H9 (cell line): ENCODE measurements at regions not wholly inside any gene's neighbourhood (a gene's known extent, or its start where the extent isn't known, plus 50 kb on each side); places are given as distances from the start of the nearest gene placed in this dataset.

Source experiments
- DNase-seq: peaks from one replicate; pipeline ENCODE4 v3.0.0-alpha.2; 2017
- H2AFZ ChIP-seq: one replicate; pipeline ENCODE4 v1.6.1; 2013; ENCODE audit warnings: mild to moderate bottlenecking, low read length, control low read depth, moderate library complexity
- H2AK5ac ChIP-seq: 2 replicates; pipeline ENCODE4 v1.6.1; 2013; ENCODE audit warnings: low read length, control low read depth, mixed read lengths; ENCODE audit not compliant: insufficient read length
- H2BK120ac ChIP-seq: one replicate; pipeline ENCODE4 v1.6.1; 2013; ENCODE audit warnings: low read depth, mild to moderate bottlenecking, low read length, control low read depth, inconsistent platforms; ENCODE audit not compliant: poor library complexity, severe bottlenecking
- H2BK12ac ChIP-seq: 2 replicates; pipeline ENCODE4 v1.6.1; 2013; ENCODE audit warnings: low read length, control low read depth, mixed read lengths, low read depth; ENCODE audit not compliant: insufficient read length
- H2BK15ac ChIP-seq: 2 replicates; pipeline ENCODE4 v1.6.1; 2013; ENCODE audit warnings: low read depth, low read length, control low read depth
- H2BK20ac ChIP-seq: one replicate; pipeline ENCODE4 v1.6.1; 2013; ENCODE audit warnings: low read depth, mild to moderate bottlenecking, low read length, control low read depth, inconsistent platforms; ENCODE audit not compliant: poor library complexity, severe bottlenecking
- H2BK5ac ChIP-seq: 2 replicates; pipeline ENCODE4 v1.6.1; 2013; ENCODE audit warnings: low read length, control low read depth, mixed read lengths; ENCODE audit not compliant: insufficient read length
- H3K14ac ChIP-seq: 2 replicates; pipeline ENCODE4 v1.6.1; 2013; ENCODE audit warnings: low read length, control low read depth; ENCODE audit not compliant: insufficient read depth
- H3K18ac ChIP-seq: 2 replicates; pipeline ENCODE4 v1.6.1; 2013; ENCODE audit warnings: low read depth, mild to moderate bottlenecking, mixed read lengths, low read length, control low read depth; ENCODE audit not compliant: insufficient read length
- H3K23ac ChIP-seq: 2 replicates; pipeline ENCODE4 v1.6.1; 2013; ENCODE audit warnings: low read length, control low read depth, mixed read lengths, low read depth; ENCODE audit not compliant: insufficient read length
- H3K23me2 ChIP-seq: 2 replicates; pipeline ENCODE4 v1.6.1; 2013; ENCODE audit warnings: low read depth, mild to moderate bottlenecking, mixed read lengths, low read length, control low read depth; ENCODE audit not compliant: insufficient read length, poor library complexity, severe bottlenecking
- H3K27ac ChIP-seq: 2 replicates; pipeline ENCODE4 v1.5.1; 2013; ENCODE audit warnings: low read length, control low read depth, mixed read lengths, low read depth; ENCODE audit not compliant: insufficient read length
- H3K27me3 ChIP-seq: 2 replicates; pipeline ENCODE4 v1.6.1; 2013; ENCODE audit warnings: low read length, control low read depth, inconsistent platforms; ENCODE audit not compliant: insufficient read depth
- H3K4ac ChIP-seq: 2 replicates; pipeline ENCODE4 v1.6.1; 2013; ENCODE audit warnings: low read depth, mild to moderate bottlenecking, control low read depth, inconsistent platforms, low read length, moderate library complexity
- H3K4me1 ChIP-seq: 2 replicates; pipeline ENCODE4 v1.6.1; 2013; ENCODE audit warnings: low read length, control low read depth, inconsistent platforms; ENCODE audit not compliant: insufficient read depth
- H3K4me2 ChIP-seq: 2 replicates; pipeline ENCODE4 v1.6.1; 2013; ENCODE audit warnings: low read length, control low read depth, mixed read lengths; ENCODE audit not compliant: insufficient read length, insufficient read depth
- H3K56ac ChIP-seq: 2 replicates; pipeline ENCODE4 v1.6.1; 2013; ENCODE audit warnings: low read depth, mild to moderate bottlenecking, mixed read lengths, low read length, control low read depth; ENCODE audit not compliant: insufficient read length
- H3K79me1 ChIP-seq: 2 replicates; pipeline ENCODE4 v1.6.1; 2013; ENCODE audit warnings: low read depth, mild to moderate bottlenecking, moderate library complexity, low read length, control low read depth, inconsistent platforms; ENCODE audit not compliant: insufficient read depth, poor library complexity, severe bottlenecking
- H3K79me2 ChIP-seq: 2 replicates; pipeline ENCODE4 v1.6.1; 2013; ENCODE audit warnings: low read length, control low read depth, inconsistent platforms; ENCODE audit not compliant: insufficient read depth
- H3K9ac ChIP-seq: 2 replicates; pipeline ENCODE4 v1.6.1; 2013; ENCODE audit warnings: low read length, control low read depth, mixed read lengths; ENCODE audit not compliant: insufficient read length; ENCODE audit errors: extremely low read depth
- H3K9me3 ChIP-seq: one replicate; pipeline ENCODE4 v1.6.1; 2013; ENCODE audit warnings: low read depth, low read length, inconsistent platforms; ENCODE audit not compliant: control insufficient read depth
- H3T11ph ChIP-seq: one replicate; pipeline ENCODE4 v1.6.1; 2013; ENCODE audit warnings: mild to moderate bottlenecking, low read length, control low read depth, inconsistent platforms
- H4K20me1 ChIP-seq: one replicate; pipeline ENCODE4 v1.6.1; 2013; ENCODE audit not compliant: control insufficient read depth, insufficient read length, insufficient read depth
- H4K5ac ChIP-seq: 2 replicates; pipeline ENCODE4 v1.6.1; 2013; ENCODE audit warnings: low read depth, mild to moderate bottlenecking, mixed read lengths, low read length, control low read depth; ENCODE audit not compliant: insufficient read length
- H4K8ac ChIP-seq: replicated peaks from 2 replicates; pipeline ENCODE4 v1.6.1; 2013; ENCODE audit warnings: low read length, control low read depth, mixed read lengths, low read depth; ENCODE audit not compliant: insufficient read length
- H4K91ac ChIP-seq: 2 replicates; pipeline ENCODE4 v1.6.1; 2013; ENCODE audit warnings: low read depth, mild to moderate bottlenecking, moderate library complexity, mixed read lengths, low read length, control low read depth; ENCODE audit not compliant: insufficient read length
- H3K27ac Mint-ChIP-seq, 3 experiments: 2 replicates in 2 of 3; 3 replicates in 1 of 3; pipeline ENCODE4 v1.8.0; 2020 to 2021; ENCODE audit warnings: mixed read lengths in 3 of 3, mild to moderate bottlenecking in 1 of 3, moderate library complexity in 1 of 3
- H3K27me3 Mint-ChIP-seq: 2 replicates; pipeline ENCODE4 v1.8.0; 2021; ENCODE audit warnings: low read depth, mild to moderate bottlenecking, moderate library complexity, mixed read lengths
- H3K36me3 Mint-ChIP-seq, 3 experiments: 2 replicates in 2 of 3; 3 replicates in 1 of 3; pipeline ENCODE4 v1.8.0; 2020 to 2021; ENCODE audit warnings: low read depth in 3 of 3, mixed read lengths in 3 of 3; ENCODE audit not compliant: insufficient read depth in 1 of 3
- H3K4me1 Mint-ChIP-seq, 2 experiments: 2 replicates each; pipeline ENCODE4 v1.8.0; 2020; ENCODE audit warnings: mixed read lengths in 2 of 2
- H3K4me3 Mint-ChIP-seq, 2 experiments: 2 replicates in 1 of 2; 3 replicates in 1 of 2; pipeline ENCODE4 v1.8.0; 2020 to 2021; ENCODE audit warnings: mild to moderate bottlenecking in 2 of 2, mixed read lengths in 2 of 2, moderate library complexity in 1 of 2
- H3K9me3 Mint-ChIP-seq, 2 experiments: 2 replicates in 1 of 2; 3 replicates in 1 of 2; pipeline ENCODE4 v1.8.0; 2020; ENCODE audit warnings: mild to moderate bottlenecking in 2 of 2, mixed read lengths in 2 of 2, moderate library complexity in 1 of 2
- TF ChIP-seq, protein P1 (sequence below): fragments of 200-600 bp; sonication (generic); conservative IDR thresholded peaks from 3 replicates; pipeline ENCODE4 v1.8.0; 2021; ENCODE audit warnings: antibody characterized with exemption, mild to moderate bottlenecking

- Histone ChIP-seq H3K14ac (no peak overlapping the region), H3K4me1 (no peaks in the 10 kb centered on the region), H3K56ac (no peak overlapping the region), H3K18ac (no peak overlapping the region), H3K4ac (no peak overlapping the region), H3K9me3 (no peaks in the 10 kb centered on the region), H4K91ac (no peak overlapping the region), H4K5ac (no peak overlapping the region), H2BK5ac (no peak overlapping the region), H3K23ac (no peak overlapping the region), H2BK15ac (no peak overlapping the region), H3K23me2 (no peaks in the 10 kb centered on the region), H3T11ph (no peak overlapping the region), H2BK12ac (no peak overlapping the region), H3K79me1 (no peaks in the 10 kb centered on the region), H2BK20ac (no peak overlapping the region), H4K8ac (no peak overlapping the region), H3K9ac (no peak overlapping the region), H3K27me3 (no peaks in the 10 kb centered on the region), H3K4me2 (no peak overlapping the region), H2AK5ac (no peak overlapping the region), H3K79me2 (no peaks in the 10 kb centered on the region), H2BK120ac (no peak overlapping the region), H3K27ac (no peak overlapping the region), H2AFZ (no peak overlapping the region), H4K20me1 (no peaks in the 10 kb centered on the region)
- Mint-ChIP-seq H3K36me3 (peaks cover 9 to 24% (median 12%) of the 10 kb centered on the region in 3 experiments), H3K4me3 (no peak overlapping the region), H3K27ac (no peak overlapping the region), H3K27me3 (no peaks in the 10 kb centered on the region; the same call in 1 of the 2 replicates), H3K9me3 (peaks cover 12 to 20% of the 10 kb centered on the region in 2 experiments), H3K4me1 (no peaks in the 10 kb centered on the region)
- no peak for DNase-seq
- TF ChIP-seq, protein P1, sequence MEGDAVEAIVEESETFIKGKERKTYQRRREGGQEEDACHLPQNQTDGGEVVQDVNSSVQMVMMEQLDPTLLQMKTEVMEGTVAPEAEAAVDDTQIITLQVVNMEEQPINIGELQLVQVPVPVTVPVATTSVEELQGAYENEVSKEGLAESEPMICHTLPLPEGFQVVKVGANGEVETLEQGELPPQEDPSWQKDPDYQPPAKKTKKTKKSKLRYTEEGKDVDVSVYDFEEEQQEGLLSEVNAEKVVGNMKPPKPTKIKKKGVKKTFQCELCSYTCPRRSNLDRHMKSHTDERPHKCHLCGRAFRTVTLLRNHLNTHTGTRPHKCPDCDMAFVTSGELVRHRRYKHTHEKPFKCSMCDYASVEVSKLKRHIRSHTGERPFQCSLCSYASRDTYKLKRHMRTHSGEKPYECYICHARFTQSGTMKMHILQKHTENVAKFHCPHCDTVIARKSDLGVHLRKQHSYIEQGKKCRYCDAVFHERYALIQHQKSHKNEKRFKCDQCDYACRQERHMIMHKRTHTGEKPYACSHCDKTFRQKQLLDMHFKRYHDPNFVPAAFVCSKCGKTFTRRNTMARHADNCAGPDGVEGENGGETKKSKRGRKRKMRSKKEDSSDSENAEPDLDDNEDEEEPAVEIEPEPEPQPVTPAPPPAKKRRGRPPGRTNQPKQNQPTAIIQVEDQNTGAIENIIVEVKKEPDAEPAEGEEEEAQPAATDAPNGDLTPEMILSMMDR = no peak
These were observed 744.1 kb downstream of the FAM133A start for GRCh38 chrX:94418065-94418464.
